HG03520 (cell line): ENCODE measurements at regions not wholly inside any gene's neighbourhood (a gene's known extent, or its start where the extent isn't known, plus 50 kb on each side); places are given as distances from the start of the nearest gene placed in this dataset.
"Not testable (repeated sequence)": the region's sequence is repeated elsewhere in the genome, so short reads cannot be mapped to it uniquely, and the experiment has no call there.

Experiments used
- ATAC-seq: cut with Tn5 transposase; IDR thresholded peaks from one replicate; pipeline ENCODE4 v1.9.1; 2021; ENCODE audit warnings: mild to moderate bottlenecking, moderate library complexity; ENCODE audit not compliant: unreplicated experiment

DNA sequence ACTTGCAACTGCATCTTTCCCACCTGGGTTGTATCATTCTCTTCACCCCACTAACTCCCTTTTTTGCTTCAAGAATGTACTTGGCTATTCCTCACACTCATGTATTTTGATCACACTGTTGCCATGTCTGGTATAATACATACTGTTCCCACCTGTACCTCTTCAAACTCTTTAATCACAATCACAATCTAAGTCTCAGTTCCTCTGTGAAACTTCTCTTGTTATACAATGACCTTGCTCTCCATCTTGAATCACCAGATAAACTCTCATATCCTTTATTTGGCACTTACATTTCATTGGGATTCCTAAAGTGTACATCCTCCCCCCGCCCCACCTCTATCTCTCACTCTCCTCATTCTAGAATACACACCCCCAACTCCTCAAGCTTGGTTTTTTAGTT lies 516.0 kb upstream of the CHORDC1 start:
- no peak for ATAC-seq

DNA sequence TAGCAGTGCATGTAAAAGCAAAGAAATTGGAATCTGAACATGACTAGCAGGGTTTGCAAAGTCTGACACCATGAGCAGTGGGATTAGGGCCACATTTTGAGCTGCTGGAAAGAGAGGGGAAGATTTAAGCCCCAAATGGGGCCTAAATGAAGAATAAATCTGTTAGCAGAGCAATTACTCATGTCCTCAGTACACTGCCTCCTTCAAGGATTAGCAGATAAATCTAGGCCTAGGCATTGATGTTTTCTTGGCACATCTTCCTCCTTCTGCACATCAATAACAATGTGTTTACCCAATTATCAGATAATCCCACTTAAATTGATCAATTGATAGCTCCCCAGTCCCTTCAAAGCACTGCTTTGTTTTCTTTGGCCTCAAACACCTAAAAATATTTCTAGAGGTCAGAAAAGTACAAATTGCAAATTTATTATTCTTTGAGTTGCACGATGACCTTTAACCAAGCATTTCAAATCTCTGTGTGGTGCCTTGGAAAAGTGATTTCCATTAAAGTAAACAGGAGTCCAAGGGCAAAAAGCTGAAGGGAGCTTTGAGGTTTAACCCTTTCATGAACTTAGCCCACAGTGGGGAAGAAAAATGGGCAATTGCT lies 514.7 kb upstream of the CHORDC1 start:
- ATAC-seq: no peak

DNA sequence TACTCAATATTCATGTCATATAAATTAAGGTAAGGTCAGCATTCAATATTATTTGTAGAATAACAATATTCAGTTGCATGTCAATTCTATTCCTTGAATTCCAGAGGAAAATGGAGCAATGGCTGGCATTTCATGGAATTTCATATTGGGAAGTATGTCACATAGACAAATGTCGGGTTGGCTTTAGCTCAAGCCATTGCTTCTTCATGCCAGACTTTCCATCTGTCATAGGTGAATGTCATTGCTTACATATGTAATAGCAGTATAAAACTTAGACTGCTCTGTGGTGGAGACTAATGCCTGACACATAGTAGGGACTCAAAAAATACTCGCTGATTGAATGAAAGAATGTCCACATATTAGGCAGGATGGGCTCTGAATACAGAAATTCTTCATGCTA lies 509.6 kb upstream of the CHORDC1 start:
- ATAC-seq: no peak

DNA sequence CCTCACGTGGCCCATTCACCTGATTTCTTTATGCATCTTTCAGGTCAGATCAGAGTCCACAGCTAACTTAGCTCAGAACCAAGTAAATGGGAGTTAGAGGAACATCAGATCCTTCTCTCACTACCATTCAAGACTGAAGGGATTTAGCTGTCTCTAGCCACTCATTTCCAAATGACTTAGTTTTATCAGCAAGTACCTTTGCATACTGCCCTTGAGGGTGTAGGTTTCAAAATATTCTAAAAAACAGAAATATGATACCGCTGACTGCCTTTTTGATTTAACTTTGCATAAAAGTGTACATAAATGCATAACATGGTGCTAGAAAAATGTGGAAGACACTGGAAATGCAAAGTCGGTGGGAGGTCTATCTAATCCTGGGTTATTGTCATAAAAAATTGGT lies 500.6 kb upstream of the CHORDC1 start:
- ATAC-seq: no peak

DNA sequence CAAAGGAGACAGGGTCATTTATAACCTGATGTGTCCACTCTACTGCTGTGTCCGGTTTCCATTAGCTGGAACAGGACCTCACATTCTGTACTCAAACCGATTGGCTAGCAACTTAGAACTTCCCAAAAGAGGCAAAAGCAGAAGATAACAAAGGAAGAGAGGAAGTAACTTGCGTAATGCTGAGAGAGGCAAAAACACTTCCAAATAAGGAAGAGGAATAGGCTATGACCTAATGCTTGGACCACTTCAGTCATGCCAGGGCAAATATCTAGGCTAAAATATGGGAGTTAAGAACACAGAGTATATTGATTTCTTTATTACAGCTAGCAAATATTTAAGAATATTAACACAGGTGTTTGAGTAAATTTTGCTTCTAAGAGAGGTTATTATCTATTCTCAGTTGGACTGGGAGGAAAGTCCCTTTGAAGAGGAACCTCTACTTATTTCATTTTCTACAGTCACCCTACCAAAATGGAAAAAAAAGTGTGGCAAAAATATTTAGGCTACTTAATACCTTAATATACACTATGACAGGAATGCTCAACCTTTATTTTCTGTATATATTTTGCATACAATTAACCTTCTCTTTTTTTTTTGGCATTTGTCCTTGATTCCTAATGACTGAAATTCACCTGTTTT lies 499.8 kb upstream of the CHORDC1 start:
- no peak for ATAC-seq

DNA sequence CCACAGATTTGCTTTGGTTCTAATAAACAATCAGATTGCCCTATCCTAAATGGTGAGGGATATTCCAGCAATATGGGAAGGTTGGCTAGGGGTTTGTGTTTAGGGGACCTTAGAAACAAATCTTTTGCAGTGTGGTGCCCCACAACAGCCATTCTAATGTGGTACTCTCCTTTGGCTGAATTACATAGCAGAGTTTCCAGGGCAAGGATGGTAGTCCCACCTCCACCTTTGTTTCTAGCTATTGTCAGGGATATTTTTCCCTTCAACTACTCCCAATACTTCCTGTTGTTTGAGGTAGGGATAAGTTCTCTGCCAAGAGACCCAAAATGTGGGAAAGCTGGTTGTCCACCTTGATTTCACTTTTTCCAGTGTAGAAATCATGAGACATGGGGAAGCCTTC lies 494.7 kb upstream of the CHORDC1 start:
- no peak for ATAC-seq

DNA sequence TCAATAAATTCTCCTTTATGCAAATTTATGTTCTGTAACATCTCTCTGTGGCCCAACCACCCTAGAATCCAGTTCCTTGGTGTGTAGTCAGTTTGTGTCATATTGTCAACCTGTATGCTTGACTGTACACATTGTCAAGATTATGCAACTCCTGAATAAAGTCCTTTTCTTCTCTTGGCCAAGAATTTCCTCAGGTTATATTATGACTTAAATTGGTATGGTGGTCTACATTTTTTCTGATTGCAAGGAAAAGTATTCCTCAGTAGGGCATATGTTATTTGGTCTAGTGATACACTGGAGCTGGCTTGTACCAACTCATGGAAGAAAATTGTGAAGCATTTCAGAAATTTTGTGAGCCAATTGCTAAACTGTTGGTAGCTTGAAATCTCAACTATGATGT lies 482.8 kb upstream of the CHORDC1 start:
- no peak for ATAC-seq

DNA sequence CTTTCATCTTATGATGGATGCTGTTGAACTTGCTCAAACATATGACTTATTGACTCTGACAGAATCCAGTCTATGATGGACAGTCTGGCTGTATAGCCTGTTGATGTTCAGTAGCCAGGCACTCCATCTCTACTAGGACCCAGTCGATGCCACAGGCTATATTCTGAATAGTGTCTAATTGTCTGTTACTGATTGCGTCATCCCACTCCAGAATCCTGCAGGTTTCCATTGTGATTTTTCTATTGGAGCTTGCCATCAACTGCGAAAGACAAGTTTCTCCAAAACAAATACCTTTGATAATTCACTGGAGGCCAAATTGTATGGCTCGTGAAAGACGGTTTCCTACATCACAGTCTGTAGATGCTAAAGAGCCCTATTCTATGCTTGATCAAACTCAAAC lies 481.7 kb upstream of the CHORDC1 start:
- ATAC-seq: no peak

DNA sequence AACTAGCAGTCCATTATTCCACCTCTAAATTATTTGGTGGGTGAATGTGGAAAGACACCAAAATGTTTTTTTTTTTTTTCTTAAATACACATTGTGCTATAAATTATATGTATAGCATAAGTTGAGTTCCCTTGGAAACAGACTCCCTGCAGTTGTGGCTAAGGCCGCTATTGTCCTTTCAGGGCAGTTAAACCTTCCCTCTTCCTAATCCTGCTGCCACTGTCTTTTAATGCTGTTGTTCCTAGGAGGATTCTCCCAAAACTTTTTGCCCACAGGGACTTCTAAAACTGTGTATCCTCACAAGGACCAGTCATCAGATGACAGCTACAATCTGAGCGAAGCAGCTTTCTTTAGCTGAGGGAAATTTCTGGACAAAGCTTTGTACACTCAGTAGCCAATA lies 478.9 kb upstream of the CHORDC1 start:
- ATAC-seq: no peak

DNA sequence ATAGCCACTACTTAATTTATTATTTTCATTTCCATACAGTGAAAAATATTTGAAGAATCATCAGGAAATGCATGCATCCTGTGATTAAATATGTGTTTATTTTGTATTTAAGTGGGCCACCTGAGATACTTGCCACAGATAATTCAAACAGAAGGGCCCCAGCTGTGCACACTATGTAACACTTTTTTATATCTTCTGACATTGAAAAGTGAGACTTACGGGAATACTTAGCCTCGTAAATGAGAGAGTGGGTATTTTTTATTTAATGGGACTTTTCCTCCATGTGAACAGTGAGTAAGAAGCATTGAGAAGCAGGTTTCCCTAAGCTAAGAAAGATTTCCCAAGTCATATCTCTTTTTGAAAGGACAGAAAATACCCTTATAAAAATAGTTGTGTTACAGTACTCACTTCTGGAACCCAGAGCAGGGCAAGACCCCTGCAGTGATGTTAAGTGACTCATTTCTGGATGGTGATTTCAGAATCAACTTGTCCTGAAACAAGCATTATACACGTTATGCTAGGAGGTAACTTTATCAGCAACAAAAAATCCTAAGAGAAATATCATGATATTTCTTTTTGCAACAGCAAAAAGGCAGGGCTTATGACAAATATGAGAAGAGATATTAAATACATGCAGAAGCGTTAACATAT lies 478.1 kb upstream of the CHORDC1 start:
- peak; percentile 89 for ATAC-seq

DNA sequence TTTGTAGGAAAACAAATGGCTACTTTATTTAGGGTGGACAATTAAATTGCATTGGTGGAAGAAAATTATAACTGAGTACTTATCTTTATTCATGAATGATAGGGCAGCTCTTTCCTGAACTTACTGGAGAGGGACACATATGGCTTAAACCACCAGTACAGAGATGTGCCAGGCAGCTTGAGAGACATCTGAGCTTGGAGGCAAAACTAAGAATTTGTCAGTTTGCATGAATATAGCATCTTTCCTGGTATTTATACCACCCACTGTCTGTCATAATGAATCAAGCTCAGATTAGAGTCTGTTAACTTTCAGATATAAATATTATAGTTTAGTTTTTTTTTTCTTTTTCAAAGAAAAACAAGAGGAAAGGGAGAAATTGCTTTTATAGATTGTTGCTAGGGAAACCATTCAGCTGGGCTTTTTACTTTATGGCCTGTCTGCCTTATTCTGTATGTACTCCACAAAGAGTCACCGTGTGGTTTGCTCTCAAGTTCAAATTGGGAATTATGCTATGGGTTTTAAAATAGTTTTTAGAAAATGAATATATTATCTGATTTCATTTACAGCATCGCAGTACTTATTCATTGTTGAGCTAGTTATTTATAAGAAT lies 477.0 kb upstream of the CHORDC1 start:
- ATAC-seq: no peak

DNA sequence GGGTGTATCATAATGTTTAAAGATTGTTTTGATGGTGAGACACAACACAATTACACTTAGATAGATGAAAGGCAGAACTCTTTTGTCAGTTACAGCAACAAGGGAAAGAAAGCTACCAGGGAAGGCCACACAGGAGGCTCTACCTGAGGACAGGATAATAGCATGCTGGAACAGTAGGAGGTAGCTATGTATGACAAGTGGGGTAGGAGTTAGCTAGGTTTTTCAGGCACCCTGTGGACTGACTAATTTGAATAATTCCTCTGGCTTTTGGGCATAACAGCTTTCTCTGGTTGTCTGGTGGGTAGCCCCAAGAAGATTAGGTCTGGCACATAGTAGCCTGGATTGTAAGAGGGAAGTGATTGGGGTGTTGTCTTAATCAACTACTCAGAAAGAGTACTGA lies 475.4 kb upstream of the CHORDC1 start:
- no peak for ATAC-seq

DNA sequence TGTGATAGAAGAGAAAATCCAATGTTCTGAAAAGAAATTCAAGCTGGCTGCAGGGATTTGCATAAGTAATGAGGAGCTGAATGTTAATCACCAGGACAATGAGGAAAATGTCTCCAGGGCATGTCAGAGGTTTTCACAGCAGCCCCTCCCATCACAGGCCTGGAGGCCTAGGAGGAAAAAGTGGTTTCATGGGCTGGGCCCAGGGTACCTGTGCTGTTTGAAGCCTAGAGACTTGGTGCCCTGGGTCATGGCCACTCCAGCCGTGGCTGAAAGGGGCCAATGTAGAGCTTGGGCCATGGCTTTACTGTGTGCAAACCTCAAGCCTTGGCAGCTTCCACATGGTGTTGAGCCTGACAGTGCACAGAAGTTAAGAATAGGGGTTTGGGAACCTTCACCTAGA lies 452.6 kb upstream of the CHORDC1 start:
- not testable (repeated sequence) for ATAC-seq

DNA sequence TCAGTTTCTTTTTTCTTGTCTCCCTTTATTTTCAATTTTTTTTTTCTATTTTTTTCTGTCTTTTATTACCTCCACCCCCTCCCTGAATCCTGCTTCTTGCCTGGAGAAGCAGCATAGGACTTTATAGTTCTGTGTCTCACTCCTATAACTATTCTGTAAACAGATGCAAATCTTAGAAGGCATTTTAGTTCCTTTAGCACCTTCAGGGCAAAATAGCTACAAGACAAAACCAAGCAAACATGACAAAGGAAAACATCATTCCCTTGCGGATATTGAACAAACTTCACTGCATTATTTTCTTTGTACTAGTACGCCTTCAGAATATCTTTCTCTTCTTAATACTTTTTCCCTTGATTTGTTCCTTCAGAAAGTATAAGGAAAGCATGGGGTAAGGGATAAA lies 446.2 kb upstream of the CHORDC1 start:
- no peak for ATAC-seq

DNA sequence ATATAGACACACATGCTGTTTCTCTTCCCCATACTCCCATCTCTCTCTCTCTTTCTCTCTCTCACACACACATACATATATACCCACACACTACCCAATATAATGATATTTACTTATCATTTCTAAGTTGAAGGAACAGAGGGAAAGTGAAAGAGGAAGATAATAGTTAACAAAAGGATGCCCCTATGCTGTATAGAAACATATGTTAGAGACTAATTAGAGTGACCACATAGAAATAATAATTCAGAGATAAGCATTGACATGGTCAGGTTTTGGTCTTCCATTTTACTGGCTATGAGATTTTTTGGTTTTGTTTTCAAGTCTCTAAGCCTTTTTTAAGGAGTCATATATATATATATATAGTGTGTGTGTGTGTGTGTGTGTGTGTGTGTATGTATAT lies 445.7 kb upstream of the CHORDC1 start:
- no peak for ATAC-seq

DNA sequence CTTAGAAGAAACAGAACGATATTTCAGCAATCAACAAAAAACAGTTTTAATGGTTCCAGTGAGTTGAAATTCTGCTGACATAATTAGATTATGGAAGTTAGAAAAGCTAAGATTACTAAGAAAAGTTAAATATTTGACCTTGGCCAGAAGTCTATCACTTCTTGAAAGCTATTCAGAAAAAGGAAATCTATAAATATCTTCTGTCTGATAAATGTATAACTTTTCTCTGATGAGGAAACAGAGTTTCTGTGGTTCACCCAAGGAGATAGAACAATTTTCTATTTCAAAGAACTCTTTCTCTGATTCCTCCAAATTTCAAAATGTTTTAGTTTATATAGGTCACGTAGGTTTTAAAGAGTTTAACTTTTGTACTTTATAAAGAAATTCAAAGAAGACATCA lies 438.4 kb upstream of the CHORDC1 start:
- ATAC-seq: peak; percentile 64

DNA sequence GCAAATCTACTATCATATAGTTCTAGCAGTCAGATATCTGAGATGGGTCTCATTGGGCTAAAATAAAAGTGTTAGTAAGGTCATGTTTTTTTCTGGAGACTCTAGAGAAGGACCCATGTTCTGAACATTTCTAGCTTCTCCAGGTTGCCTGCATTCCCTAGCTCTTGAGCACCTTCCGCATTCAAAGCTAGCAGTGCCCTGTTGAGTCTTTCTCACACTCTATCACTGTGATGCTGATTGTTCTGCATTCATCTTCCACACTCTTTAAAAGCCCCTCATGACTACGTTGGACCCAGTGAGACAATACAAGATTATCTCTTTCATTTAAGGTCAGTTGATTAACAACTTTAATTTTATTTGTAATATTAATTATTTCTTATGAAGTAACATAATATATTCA lies 433.3 kb upstream of the CHORDC1 start:
- no peak for ATAC-seq

DNA sequence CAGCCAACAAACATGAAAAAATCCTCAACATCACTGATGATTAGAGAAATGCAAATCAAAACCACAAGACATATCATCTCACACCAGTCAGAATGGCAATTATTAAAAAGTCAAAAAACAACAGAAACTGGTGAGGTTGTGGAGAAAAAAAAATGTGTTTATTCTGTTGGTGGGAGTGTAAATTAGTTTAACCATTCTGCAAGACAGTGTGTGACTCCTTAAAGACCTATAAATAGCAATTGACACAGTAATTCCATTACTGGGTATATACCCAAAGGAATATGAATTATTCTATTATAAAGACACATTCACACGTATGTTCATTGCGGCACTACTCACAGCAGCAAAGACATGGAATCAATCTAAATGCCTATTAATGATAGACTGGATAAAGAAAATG lies 427.3 kb upstream of the CHORDC1 start:
- ATAC-seq: no peak

DNA sequence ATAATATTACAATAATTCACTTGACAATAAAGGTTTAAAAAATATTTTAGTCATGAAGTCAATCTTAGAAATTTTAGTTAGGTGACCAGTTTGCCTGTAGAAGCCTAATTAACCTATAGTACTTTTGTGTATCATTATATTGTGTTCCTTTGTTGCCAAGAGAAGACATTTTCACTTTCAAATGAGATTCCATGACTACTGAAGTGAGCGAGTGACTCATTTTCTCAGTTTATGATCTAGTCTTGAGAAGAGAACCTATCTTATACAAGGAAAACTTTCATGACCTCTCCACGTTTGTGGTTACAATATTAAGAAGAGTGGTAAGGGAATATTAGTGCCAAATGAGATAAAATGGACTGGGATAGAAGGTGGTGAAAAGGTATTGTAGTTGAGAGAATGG lies 423.9 kb upstream of the CHORDC1 start:
- no peak for ATAC-seq

DNA sequence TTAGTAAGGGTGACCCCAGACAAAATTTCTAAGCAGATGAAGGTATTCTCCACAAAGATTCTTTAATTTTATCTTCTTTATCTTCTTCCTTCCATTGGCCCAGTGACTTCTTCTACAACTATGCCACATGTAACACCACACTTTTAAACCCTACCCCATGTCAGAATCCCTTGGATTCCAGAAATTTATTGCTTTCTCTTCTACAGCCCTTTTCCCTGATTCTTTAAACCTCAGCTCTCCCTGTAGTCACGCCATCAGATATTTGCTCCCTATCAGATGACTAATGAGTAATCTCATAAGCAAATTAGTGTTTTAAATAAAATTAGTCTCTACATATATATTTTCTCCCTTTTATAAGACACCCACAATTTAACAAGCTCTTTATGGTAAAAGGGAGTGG lies 423.4 kb upstream of the CHORDC1 start:
- no peak for ATAC-seq

DNA sequence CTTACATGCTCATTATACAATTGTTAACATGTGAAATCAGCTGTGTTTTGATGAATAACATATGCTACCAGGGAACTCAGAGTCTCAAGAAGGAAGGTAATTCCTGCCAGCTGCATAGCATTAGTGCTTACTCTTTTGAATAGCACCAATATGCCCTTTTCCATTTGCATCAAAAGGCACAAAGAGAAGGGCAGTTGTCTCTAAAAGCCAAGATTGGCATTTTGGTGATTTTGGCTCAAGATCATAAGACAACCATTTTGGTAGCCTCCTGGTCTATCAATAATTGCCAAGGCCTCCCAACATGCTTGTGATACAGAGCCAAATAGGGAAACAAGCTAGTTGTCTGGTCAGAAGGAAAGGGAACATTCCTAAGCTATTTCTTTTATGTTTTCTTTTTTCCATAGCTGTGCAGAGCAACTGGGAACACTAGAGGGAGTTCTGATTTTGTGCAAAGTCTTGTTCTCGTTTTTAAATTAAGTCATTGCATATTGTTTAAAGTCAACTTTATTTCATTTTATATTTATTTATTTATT lies 416.7 kb upstream of the CHORDC1 start:
- ATAC-seq: no peak

DNA sequence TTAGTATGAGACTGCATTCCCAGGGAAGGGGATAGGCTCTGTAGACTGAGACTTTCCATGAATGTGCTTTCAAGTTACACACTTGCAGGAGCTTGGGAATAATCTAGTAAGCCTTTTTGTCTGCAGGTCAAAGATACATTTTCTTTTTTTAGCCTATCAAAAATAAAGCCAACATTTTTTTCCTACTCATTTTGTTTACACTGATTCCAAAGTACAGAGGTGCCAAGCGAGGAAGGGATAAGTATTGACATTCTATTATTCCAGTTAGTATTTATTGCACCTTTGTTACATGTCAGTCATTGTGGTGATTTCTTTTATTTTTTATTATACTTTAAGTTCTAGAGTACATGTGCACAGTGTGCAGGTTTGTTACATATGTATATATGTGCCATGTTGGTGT lies 413.0 kb upstream of the CHORDC1 start:
- no peak for ATAC-seq
